GM12878 (cell line): ENCODE measurements at regions not wholly inside any gene's neighbourhood (a gene's known extent, or its start where the extent isn't known, plus 50 kb on each side); places are given as distances from the start of the nearest gene placed in this dataset.

Experiments used
- ATAC-seq: fragments of 200-7000 bp; cut with Tn5 transposase; 3 replicates; pipeline ENCODE4 v1.9.1; 2020; ENCODE audit warnings: mild to moderate bottlenecking, moderate library complexity
- BruUV-seq: library from RNA; stranded (reverse); fragments of 400-500 nt; replicated peaks from 2 replicates; lab custom pipeline; 2021; lab: Mats Ljungman, UMichigan
- CTCF ChIA-PET: fragments of 300-600 bp; sonication (Branson Sonifier 250); formaldehyde crosslinking; extraction: SDS; loops from one replicate; lab custom pipeline; 2021; ENCODE audit warnings: inconsistent platforms; lab: Yijun Ruan, JAX
- POLR2A ChIA-PET: fragments of 350-600 bp; formaldehyde crosslinking; extraction: SDS; loops from one replicate; lab custom pipeline; 2021; ENCODE audit warnings: inconsistent platforms; lab: Charles Lee
- RAD21 ChIA-PET: fragments of 300-600 bp; sonication (Branson Sonifier 250); formaldehyde crosslinking; loops from one replicate; lab custom pipeline; 2023; ENCODE audit warnings: antibody characterized with exemption; ENCODE audit not compliant: unreplicated experiment; lab: Charles Lee
- SMC1A ChIA-PET: fragments of 300-600 bp; sonication (Branson Sonifier 250); formaldehyde crosslinking; loops from one replicate; lab custom pipeline; 2023; ENCODE audit not compliant: unreplicated experiment, uncharacterized antibody; lab: Charles Lee
- DNase-seq: peaks from one replicate; pipeline ENCODE4 v3.0.0-alpha.2; 2011; ENCODE audit warnings: low read depth, low spot score
- FAIRE-seq: peaks from 3 replicates; lab custom pipeline; 2011; peaks lifted over from hg19 to GRCh38; lab: Jason Lieb, UNC
- H2AFZ ChIP-seq: 2 replicates; pipeline ENCODE4 v1.6.0; 2011; ENCODE audit warnings: low read depth, low read length, control low read depth; ENCODE audit not compliant: control insufficient read depth
- H3K27ac ChIP-seq: 2 replicates; pipeline ENCODE4 v1.5.1; 2011; ENCODE audit warnings: control low read depth; ENCODE audit not compliant: control insufficient read depth, insufficient read depth
- H3K27me3 ChIP-seq, 2 experiments: replicated peaks in 1 of 2; 2 replicates each; pipeline versions ENCODE4 v1.6.0 to v1.6.1; 2011; ENCODE audit warnings: low read length in 1 of 2; ENCODE audit not compliant: control insufficient read depth in 2 of 2, insufficient read depth in 2 of 2
- H3K36me3 ChIP-seq, 2 experiments: 2 replicates each; pipeline ENCODE4 v1.5.1; 2011; ENCODE audit warnings: low read length in 1 of 2; ENCODE audit not compliant: control insufficient read depth in 2 of 2, insufficient read depth in 2 of 2
- H3K4me1 ChIP-seq: 2 replicates; pipeline ENCODE4 v1.6.1; 2011; ENCODE audit warnings: mild to moderate bottlenecking, low read length, moderate library complexity, mixed read lengths; ENCODE audit not compliant: control insufficient read depth, insufficient read depth
- H3K4me2 ChIP-seq: 2 replicates; pipeline ENCODE4 v1.6.0; 2011; ENCODE audit warnings: control low read depth; ENCODE audit not compliant: control insufficient read depth, insufficient read depth
- H3K4me3 ChIP-seq: fragments of 200-600 bp; sonication (generic); 2 replicates; pipeline ENCODE4 v1.5.1; 2016
- H3K79me2 ChIP-seq: 2 replicates; pipeline ENCODE4 v1.6.0; 2011; ENCODE audit warnings: low read length; ENCODE audit not compliant: control insufficient read depth, insufficient read depth
- H3K9ac ChIP-seq: 2 replicates; pipeline ENCODE4 v1.8.0; 2011; ENCODE audit warnings: low read length, control low read depth, mixed read lengths; ENCODE audit not compliant: control insufficient read depth, insufficient read depth
- H3K9me3 ChIP-seq: replicated peaks from 3 replicates; pipeline ENCODE4 v1.5.1; 2011; ENCODE audit warnings: mild to moderate bottlenecking, low read length; ENCODE audit not compliant: control insufficient read depth, insufficient read depth
- H4K20me1 ChIP-seq: 2 replicates; pipeline ENCODE4 v1.6.0; 2011; ENCODE audit not compliant: control insufficient read depth, insufficient read depth
- ATF2 ChIP-seq: IDR thresholded peaks from 2 replicates; pipeline ENCODE4 v1.6.1; 2012; ENCODE audit warnings: low read length, inconsistent platforms
- CHD4 ChIP-seq: fragments of 200-600 bp; sonication (generic); IDR thresholded peaks from 2 replicates; pipeline ENCODE4 v1.6.1; 2016; ENCODE audit warnings: mild to moderate bottlenecking
- EGR1 ChIP-seq, 2 experiments: IDR thresholded peaks; 1 replicate in 1 of 2; 2 replicates in 1 of 2; pipeline ENCODE4 v1.6.1; 2011 to 2012; ENCODE audit warnings: low read depth in 2 of 2, low read length in 2 of 2, borderline replicate concordance in 1 of 2, mild to moderate bottlenecking in 1 of 2, moderate library complexity in 1 of 2
- HDAC6 ChIP-seq: fragments of 200-600 bp; sonication (generic); IDR thresholded peaks from one replicate; pipeline ENCODE4 v1.8.0; 2017; ENCODE audit warnings: antibody characterized with exemption; ENCODE audit not compliant: unreplicated experiment
- JUND ChIP-seq: IDR thresholded peaks from 2 replicates; pipeline ENCODE4 v1.6.1; 2012; ENCODE audit warnings: low read depth, mild to moderate bottlenecking, low read length, improper control_type of control experiment, moderate library complexity
- MAX ChIP-seq: IDR thresholded peaks from 2 replicates; pipeline ENCODE4 v1.6.1; 2012; ENCODE audit warnings: low read depth, low read length, improper control_type of control experiment
- NR2C2 ChIP-seq: IDR thresholded peaks from 2 replicates; pipeline ENCODE4 v1.6.1; 2011; ENCODE audit warnings: borderline replicate concordance, low read depth; ENCODE audit not compliant: control insufficient read depth, insufficient read length
- PBX3 ChIP-seq: IDR thresholded peaks from 2 replicates; pipeline ENCODE4 v1.6.1; 2011; ENCODE audit warnings: mild to moderate bottlenecking, low read depth, low read length, moderate library complexity; ENCODE audit not compliant: insufficient replicate concordance
- RELA ChIP-seq: fragments of 450-650 bp; IDR thresholded peaks from 2 replicates; pipeline ENCODE4 v1.8.0; 2014; ENCODE audit warnings: borderline replicate concordance; ENCODE audit not compliant: partially characterized antibody
- SP1 ChIP-seq: IDR thresholded peaks from one replicate; pipeline ENCODE4 v1.6.1; 2011; ENCODE audit warnings: low read depth, low read length
- SREBF1 ChIP-seq: IDR thresholded peaks from 2 replicates; pipeline ENCODE4 v1.6.1; 2012; ENCODE audit warnings: mild to moderate bottlenecking, low read length
- ZZZ3 ChIP-seq: IDR thresholded peaks from 2 replicates; pipeline ENCODE4 v1.6.1; 2011; ENCODE audit warnings: low read depth; ENCODE audit not compliant: control insufficient read depth, insufficient read length
- WGBS: methylation state at CpG from one replicate; pipeline ENCODE4 v1.1.6; 2016; ENCODE audit warnings: low lambda C conversion rate; ENCODE audit not compliant: insufficient replicate concordance, insufficient coverage; ENCODE audit errors: missing lambda C conversion rate; 5-methylcytosine and 5-hydroxymethylcytosine counted together
- in situ Hi-C: fragments of 300-500 bp; cut with MboI; formaldehyde crosslinking; loops from 9 replicates; pipeline ENCODE4 v1.14.3; 2018; ENCODE audit warnings: mixed read lengths
- intact Hi-C: fragments of 100-400 bp; cut with micrococcal nuclease; formaldehyde crosslinking; loops from one replicate; pipeline ENCODE4 v1.14.2; 2022; ENCODE audit not compliant: unreplicated experiment

- Histone ChIP-seq H3K4me2 (no peak overlapping the region), H2AFZ (no peak overlapping the region), H3K9ac (no peak overlapping the region), H3K79me2 (no peaks in the 10 kb centered on the region), H3K36me3 (no peaks in the 10 kb centered on the region), H3K4me3 (no peak overlapping the region), H3K9me3 (no peaks in the 10 kb centered on the region), H3K27me3 (no peaks in the 10 kb centered on the region), H4K20me1 (no peaks in the 10 kb centered on the region), H3K4me1 (no peaks in the 10 kb centered on the region), H3K27ac (no peak overlapping the region)
- ChIA-PET RAD21 (no interaction called here), POLR2A (no interaction called here), CTCF (no interaction called here), SMC1A (no interaction called here)
- in situ Hi-C loops = no loop called here
- WGBS = 32% methylated on average over 3 of the region's 3 CpGs
- FAIRE-seq (no peak), ATAC-seq (no peak), DNase-seq (no peak)
- TF ChIP-seq RELA (no peak), NR2C2 (no peak), ZZZ3 (no peak), CHD4 (no peak)
- BruUV-seq = no TSS peak
- intact Hi-C loops = no loop called here
Measured at GRCh38 chr11:25583596-25583995, 748.3 kb upstream of the ANO3 start.

GRCh38 chr11:25587496-25587895 is 744.4 kb upstream of the ANO3 start:
- no peak overlapping the region for H2AFZ ChIP-seq
- no peaks in the 10 kb centered on the region for H4K20me1 ChIP-seq
- H3K27ac ChIP-seq = no peak overlapping the region
- TF ChIP-seq MAX (no peak), ATF2 (no peak), EGR1 (IDR thresholded peaks at IDR 0.05; ENCODE audit: borderline replicate concordance in 1 of 2, low read depth in 2 of 2, low read length in 2 of 2) (no peak), HDAC6 (no peak), ZZZ3 (no peak), SP1 (no peak), PBX3 (no peak), JUND (no peak), SREBF1 (no peak)
- H3K4me2 ChIP-seq = no peak overlapping the region
- CTCF ChIA-PET = no interaction called here
- POLR2A ChIA-PET = no interaction called here
- H3K4me1 ChIP-seq = no peaks in the 10 kb centered on the region
- FAIRE-seq (no peak), DNase-seq (no peak), ATAC-seq (no peak)
- intact Hi-C loops (no loop called here), in situ Hi-C loops (no loop called here)
- RAD21 ChIA-PET = no interaction called here
- no peak overlapping the region for H3K4me3 ChIP-seq
- no peaks in the 10 kb centered on the region for H3K79me2 ChIP-seq
- no TSS peak for BruUV-seq
- H3K9me3 ChIP-seq = no peaks in the 10 kb centered on the region
- SMC1A ChIA-PET = no interaction called here
- no peaks in the 10 kb centered on the region for H3K27me3 ChIP-seq
- H3K36me3 ChIP-seq = no peaks in the 10 kb centered on the region
- no peak overlapping the region for H3K9ac ChIP-seq
